Osteocyte (in vitro differentiated cells): ENCODE measurements at regions not wholly inside any gene's neighbourhood (a gene's known extent, or its start where the extent isn't known, plus 50 kb on each side); places are given as distances from the start of the nearest gene placed in this dataset.

Experiments
- DNase-seq: peaks from one replicate; pipeline ENCODE4 v3.0.0; 2021; ENCODE audit warnings: mixed read lengths; ENCODE audit not compliant: unreplicated experiment; ENCODE audit errors: extremely low spot score
- H3K27ac Mint-ChIP-seq: one replicate; pipeline ENCODE4 v1.8.0; 2021; ENCODE audit warnings: mild to moderate bottlenecking, mixed read lengths; ENCODE audit not compliant: unreplicated experiment
- H3K27me3 Mint-ChIP-seq: one replicate; pipeline ENCODE4 v1.8.0; 2021; ENCODE audit warnings: mixed read lengths; ENCODE audit not compliant: unreplicated experiment
- H3K36me3 Mint-ChIP-seq: one replicate; pipeline ENCODE4 v1.8.0; 2021; ENCODE audit warnings: mixed read lengths; ENCODE audit not compliant: unreplicated experiment
- H3K4me1 Mint-ChIP-seq: one replicate; pipeline ENCODE4 v1.8.0; 2021; ENCODE audit warnings: mixed read lengths; ENCODE audit not compliant: unreplicated experiment
- H3K4me3 Mint-ChIP-seq: one replicate; pipeline ENCODE4 v1.8.0; 2021; ENCODE audit warnings: mild to moderate bottlenecking, moderate library complexity, mixed read lengths; ENCODE audit not compliant: unreplicated experiment
- H3K9me3 Mint-ChIP-seq: one replicate; pipeline ENCODE4 v1.8.0; 2021; ENCODE audit warnings: mixed read lengths; ENCODE audit not compliant: unreplicated experiment
- TF ChIP-seq, protein P1 (sequence below): fragments of 200-600 bp; sonication (generic); IDR thresholded peaks from 2 replicates; pipeline ENCODE4 v1.5.0; 2021; ENCODE audit warnings: antibody characterized with exemption, mild to moderate bottlenecking, moderate library complexity

DNA sequence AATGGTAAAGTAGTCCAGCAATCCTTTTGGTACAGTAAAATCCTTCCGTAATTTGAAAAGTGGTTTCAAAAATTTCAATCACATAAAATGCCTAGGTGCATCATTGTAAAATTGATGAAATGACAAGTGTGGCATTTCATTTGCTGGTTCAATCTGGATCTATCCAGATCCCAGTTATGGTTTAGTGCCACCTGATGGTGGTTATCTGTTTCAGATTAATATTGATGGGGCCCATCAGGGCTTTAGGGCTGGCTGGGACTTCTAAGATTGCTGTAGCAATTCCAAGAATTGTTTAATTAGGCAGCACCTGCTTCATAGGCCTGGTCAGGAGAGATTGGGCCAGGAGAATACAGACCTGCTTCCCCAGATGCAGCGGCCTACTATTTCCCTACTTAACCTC lies 55.5 kb upstream of the PIK3C3 start:
- Mint-ChIP-seq H3K36me3 (no peaks in the 10 kb centered on the region), H3K4me3 (no peak overlapping the region), H3K27ac (no peak overlapping the region), H3K4me1 (no peaks in the 10 kb centered on the region), H3K27me3 (no peaks in the 10 kb centered on the region), H3K9me3 (peaks cover 21% of the 10 kb centered on the region)
- TF ChIP-seq, protein P1, sequence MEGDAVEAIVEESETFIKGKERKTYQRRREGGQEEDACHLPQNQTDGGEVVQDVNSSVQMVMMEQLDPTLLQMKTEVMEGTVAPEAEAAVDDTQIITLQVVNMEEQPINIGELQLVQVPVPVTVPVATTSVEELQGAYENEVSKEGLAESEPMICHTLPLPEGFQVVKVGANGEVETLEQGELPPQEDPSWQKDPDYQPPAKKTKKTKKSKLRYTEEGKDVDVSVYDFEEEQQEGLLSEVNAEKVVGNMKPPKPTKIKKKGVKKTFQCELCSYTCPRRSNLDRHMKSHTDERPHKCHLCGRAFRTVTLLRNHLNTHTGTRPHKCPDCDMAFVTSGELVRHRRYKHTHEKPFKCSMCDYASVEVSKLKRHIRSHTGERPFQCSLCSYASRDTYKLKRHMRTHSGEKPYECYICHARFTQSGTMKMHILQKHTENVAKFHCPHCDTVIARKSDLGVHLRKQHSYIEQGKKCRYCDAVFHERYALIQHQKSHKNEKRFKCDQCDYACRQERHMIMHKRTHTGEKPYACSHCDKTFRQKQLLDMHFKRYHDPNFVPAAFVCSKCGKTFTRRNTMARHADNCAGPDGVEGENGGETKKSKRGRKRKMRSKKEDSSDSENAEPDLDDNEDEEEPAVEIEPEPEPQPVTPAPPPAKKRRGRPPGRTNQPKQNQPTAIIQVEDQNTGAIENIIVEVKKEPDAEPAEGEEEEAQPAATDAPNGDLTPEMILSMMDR, result no peak
- no peak for DNase-seq

DNA sequence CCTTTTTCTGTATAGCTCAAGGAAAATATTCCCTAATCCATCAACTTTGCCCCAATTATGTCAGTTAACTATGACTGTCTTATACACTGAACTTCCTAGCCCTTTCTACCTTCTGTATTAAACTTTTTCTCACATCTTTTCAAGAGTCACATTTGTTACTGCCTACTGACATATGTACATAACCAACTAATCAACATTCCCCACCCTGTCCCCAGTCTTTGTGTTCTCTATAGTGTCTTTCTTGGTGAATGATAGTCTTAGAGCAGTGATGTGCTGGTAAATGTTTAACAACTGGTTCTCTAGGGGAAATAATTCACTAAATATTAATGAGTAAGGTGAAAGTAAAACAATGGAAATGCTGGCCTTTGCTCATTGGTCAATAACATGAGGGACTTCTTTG lies 61.6 kb upstream of the PIK3C3 start:
- H3K9me3 Mint-ChIP-seq, result peaks cover 21% of the 10 kb centered on the region
- no peak overlapping the region for H3K27ac Mint-ChIP-seq
- H3K4me3 Mint-ChIP-seq, result no peak overlapping the region
- TF ChIP-seq, protein P1, result no peak
- no peaks in the 10 kb centered on the region for H3K4me1 Mint-ChIP-seq
- no peaks in the 10 kb centered on the region for H3K36me3 Mint-ChIP-seq
- peaks cover 2% of the 10 kb centered on the region for H3K27me3 Mint-ChIP-seq
- no peak for DNase-seq

DNA sequence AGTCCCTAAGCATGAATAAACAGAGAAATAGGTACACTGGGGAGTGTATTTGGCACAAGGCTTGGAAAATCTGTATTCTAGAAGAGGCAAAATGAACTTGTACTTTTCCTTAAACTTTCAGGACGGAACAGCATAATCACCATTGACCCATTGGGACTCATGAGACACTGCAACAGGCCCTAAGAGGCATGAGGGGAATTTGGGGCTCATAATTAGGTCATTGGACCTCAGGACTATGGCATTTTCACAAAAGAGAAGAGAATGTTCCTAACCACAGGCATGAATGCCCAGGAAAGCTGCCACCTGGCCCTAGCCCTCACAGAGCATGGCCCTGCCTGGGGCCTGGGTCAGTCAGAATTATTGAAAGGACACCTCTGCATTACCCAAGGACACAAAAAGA lies 67.9 kb upstream of the PIK3C3 start:
- Mint-ChIP-seq H3K9me3 (no peaks in the 10 kb centered on the region), H3K4me1 (no peaks in the 10 kb centered on the region), H3K4me3 (no peak overlapping the region), H3K36me3 (no peaks in the 10 kb centered on the region), H3K27ac (no peak overlapping the region), H3K27me3 (peaks cover 2% of the 10 kb centered on the region)
- TF ChIP-seq, protein P1, result no peak
- no peak for DNase-seq

DNA sequence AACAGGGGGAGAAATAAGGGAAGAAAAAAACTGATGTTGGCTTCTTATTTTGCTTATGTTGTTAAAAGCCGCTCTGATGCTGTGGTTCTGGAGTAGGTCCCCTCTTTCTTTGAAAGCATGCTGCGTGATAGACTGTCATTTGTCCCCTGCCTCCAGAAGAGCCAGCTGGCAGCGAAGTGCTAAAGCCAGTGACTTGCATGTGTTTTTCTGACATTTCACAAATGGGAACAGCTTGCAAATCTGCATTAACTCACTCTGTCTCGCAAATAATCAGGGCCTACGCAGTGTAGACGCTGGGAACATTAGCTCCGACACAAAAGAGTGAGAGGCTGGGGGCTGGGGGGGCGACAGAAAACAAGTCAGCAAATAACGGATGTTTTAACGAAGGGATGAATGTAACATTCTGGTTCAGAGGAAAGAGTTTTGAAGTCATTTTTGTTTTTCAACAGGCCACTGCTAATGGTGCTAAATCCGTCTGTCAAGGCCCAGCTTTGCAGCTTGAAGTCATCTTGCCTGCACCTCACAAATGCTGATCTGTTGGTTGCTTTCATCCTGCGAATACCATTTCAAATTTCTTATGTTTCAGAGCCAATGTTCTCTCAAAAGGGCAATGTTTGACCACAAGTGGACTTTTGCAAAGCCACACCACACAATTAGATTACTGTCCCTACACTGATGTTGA lies 68.8 kb upstream of the PIK3C3 start:
- Mint-ChIP-seq H3K27ac (no peak overlapping the region), H3K4me1 (no peaks in the 10 kb centered on the region), H3K4me3 (no peak overlapping the region), H3K27me3 (peaks cover 2% of the 10 kb centered on the region), H3K36me3 (no peaks in the 10 kb centered on the region), H3K9me3 (no peaks in the 10 kb centered on the region)
- no peak for DNase-seq
- TF ChIP-seq, protein P1, result no peak

DNA sequence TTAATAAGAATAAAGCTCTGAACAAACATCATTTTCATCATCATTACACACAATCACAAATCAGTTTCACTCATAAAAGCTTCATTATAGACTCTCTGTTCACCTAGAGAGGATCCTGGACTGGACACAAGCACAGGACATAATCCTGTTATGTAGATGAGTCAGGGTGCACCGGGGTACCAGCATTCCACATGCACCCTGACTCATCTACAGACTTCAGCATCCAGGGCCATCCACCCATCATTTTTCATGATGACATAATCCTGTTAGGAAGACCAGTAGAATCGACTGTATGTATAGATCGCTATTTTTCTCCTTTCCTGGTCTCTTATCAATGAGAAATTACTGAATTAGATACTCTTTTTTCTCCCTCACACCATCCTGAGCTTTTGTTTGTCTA lies 73.7 kb upstream of the PIK3C3 start:
- Mint-ChIP-seq H3K27me3 (peaks cover 3% of the 10 kb centered on the region), H3K27ac (no peak overlapping the region), H3K36me3 (no peaks in the 10 kb centered on the region)

More for the DNA sequence above, 73.7 kb upstream of the PIK3C3 start:
- H3K9me3 Mint-ChIP-seq, result no peaks in the 10 kb centered on the region
- H3K4me1 Mint-ChIP-seq, result no peaks in the 10 kb centered on the region
- H3K4me3 Mint-ChIP-seq, result no peak overlapping the region
- DNase-seq, result no peak
- TF ChIP-seq, protein P1, result no peak
